Smooth muscle cell (in vitro differentiated cells): ENCODE measurements at regions not wholly inside any gene's neighbourhood (a gene's known extent, or its start where the extent isn't known, plus 50 kb on each side); places are given as distances from the start of the nearest gene placed in this dataset.

Experiments used
- DNase-seq: peaks from one replicate; lab custom pipeline; 2025; ENCODE audit not compliant: unreplicated experiment; lab: John Stamatoyannopoulos, UW
- H2AFZ ChIP-seq: fragments of 200-600 bp; sonication (generic); 2 replicates; pipeline ENCODE4 v1.6.0; 2016; ENCODE audit warnings: antibody characterized with exemption, low read depth, mild to moderate bottlenecking
- H3F3A ChIP-seq: fragments of 200-600 bp; sonication (generic); 2 replicates; pipeline ENCODE4 v1.6.0; 2017; ENCODE audit warnings: antibody characterized with exemption, low read depth
- H3K27ac ChIP-seq: fragments of 200-600 bp; sonication (generic); 2 replicates; pipeline ENCODE4 v1.5.1; 2016; ENCODE audit warnings: low read depth, mild to moderate bottlenecking
- H3K27me3 ChIP-seq: fragments of 200-600 bp; sonication (generic); 2 replicates; pipeline ENCODE4 v1.6.1; 2016; ENCODE audit warnings: low read depth, mild to moderate bottlenecking
- H3K36me3 ChIP-seq: fragments of 200-600 bp; sonication (generic); 2 replicates; pipeline ENCODE4 v1.5.1; 2016; ENCODE audit warnings: low read depth
- H3K4me1 ChIP-seq: fragments of 200-600 bp; sonication (generic); 2 replicates; pipeline ENCODE4 v1.5.1; 2016; ENCODE audit warnings: low read depth
- H3K4me2 ChIP-seq: fragments of 200-600 bp; sonication (generic); 2 replicates; pipeline ENCODE4 v1.6.0; 2016; ENCODE audit warnings: mild to moderate bottlenecking
- H3K4me3 ChIP-seq: fragments of 200-600 bp; sonication (generic); 2 replicates; pipeline ENCODE4 v1.5.1; 2016; ENCODE audit warnings: mild to moderate bottlenecking
- H3K79me2 ChIP-seq: fragments of 200-600 bp; sonication (generic); 2 replicates; pipeline ENCODE4 v1.6.0; 2016; ENCODE audit warnings: low read depth, mild to moderate bottlenecking
- H3K9ac ChIP-seq: fragments of 200-600 bp; sonication (generic); 2 replicates; pipeline ENCODE4 v1.6.0; 2016; ENCODE audit warnings: low read depth
- H3K9me3 ChIP-seq: fragments of 200-600 bp; sonication (generic); replicated peaks from 2 replicates; pipeline ENCODE4 v1.5.1; 2016; ENCODE audit warnings: low read depth
- H4K20me1 ChIP-seq: fragments of 200-600 bp; sonication (generic); 2 replicates; pipeline ENCODE4 v1.6.0; 2016; ENCODE audit warnings: low read depth
- whole genome bisulfite sequencing: methylation state at CpG from one replicate; pipeline ENCODE4 v1.1.7; 2016; ENCODE audit warnings: low lambda C conversion rate; 5-methylcytosine and 5-hydroxymethylcytosine counted together
- TF ChIP-seq, protein P1 (sequence below): fragments of 200-600 bp; sonication (generic); IDR thresholded peaks from 2 replicates; pipeline ENCODE4 v1.5.1; 2017; ENCODE audit warnings: borderline replicate concordance, mild to moderate bottlenecking, antibody characterized with exemption; ENCODE audit not compliant: insufficient read depth, poor library complexity, severe bottlenecking

DNA sequence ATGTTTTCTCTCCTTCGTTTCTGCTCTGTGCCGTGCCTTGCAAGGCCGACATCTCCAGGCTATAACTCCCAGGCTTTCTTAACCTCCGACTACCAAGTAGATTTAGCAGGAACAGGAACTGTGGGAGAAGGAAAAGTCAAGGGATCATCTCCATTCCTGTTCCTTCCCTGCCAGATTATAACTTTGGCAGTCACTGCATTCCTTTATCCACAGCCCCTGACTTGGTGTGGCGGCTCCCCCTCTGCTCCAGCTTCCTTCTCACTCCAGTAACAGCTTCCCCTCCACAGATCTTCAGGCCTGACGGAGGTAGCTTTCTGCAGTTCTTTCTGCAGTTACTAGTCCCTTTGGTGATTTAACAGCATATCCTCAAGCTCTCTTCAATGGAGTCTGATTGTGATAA is 234.6 kb upstream of the MON1B start:
- H4K20me1 ChIP-seq, result no peaks in the 10 kb centered on the region
- H3K4me1 ChIP-seq, result no peaks in the 10 kb centered on the region
- WGBS, result 73% methylated on average over 6 of the region's 6 CpGs
- no peak overlapping the region for H3K4me2 ChIP-seq
- H3F3A ChIP-seq, result no peaks in the 10 kb centered on the region
- no peaks in the 10 kb centered on the region for H3K36me3 ChIP-seq
- H3K27me3 ChIP-seq, result no peaks in the 10 kb centered on the region
- no peak overlapping the region for H3K27ac ChIP-seq
- H3K79me2 ChIP-seq, result no peaks in the 10 kb centered on the region
- no peaks in the 10 kb centered on the region for H3K9me3 ChIP-seq
- H3K9ac ChIP-seq, result no peak overlapping the region
- TF ChIP-seq, protein P1, sequence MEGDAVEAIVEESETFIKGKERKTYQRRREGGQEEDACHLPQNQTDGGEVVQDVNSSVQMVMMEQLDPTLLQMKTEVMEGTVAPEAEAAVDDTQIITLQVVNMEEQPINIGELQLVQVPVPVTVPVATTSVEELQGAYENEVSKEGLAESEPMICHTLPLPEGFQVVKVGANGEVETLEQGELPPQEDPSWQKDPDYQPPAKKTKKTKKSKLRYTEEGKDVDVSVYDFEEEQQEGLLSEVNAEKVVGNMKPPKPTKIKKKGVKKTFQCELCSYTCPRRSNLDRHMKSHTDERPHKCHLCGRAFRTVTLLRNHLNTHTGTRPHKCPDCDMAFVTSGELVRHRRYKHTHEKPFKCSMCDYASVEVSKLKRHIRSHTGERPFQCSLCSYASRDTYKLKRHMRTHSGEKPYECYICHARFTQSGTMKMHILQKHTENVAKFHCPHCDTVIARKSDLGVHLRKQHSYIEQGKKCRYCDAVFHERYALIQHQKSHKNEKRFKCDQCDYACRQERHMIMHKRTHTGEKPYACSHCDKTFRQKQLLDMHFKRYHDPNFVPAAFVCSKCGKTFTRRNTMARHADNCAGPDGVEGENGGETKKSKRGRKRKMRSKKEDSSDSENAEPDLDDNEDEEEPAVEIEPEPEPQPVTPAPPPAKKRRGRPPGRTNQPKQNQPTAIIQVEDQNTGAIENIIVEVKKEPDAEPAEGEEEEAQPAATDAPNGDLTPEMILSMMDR, result no peak
- peak overlapping the region; percentile 62 for H2AFZ ChIP-seq
- no peak overlapping the region for H3K4me3 ChIP-seq
- DNase-seq, result no peak

DNA sequence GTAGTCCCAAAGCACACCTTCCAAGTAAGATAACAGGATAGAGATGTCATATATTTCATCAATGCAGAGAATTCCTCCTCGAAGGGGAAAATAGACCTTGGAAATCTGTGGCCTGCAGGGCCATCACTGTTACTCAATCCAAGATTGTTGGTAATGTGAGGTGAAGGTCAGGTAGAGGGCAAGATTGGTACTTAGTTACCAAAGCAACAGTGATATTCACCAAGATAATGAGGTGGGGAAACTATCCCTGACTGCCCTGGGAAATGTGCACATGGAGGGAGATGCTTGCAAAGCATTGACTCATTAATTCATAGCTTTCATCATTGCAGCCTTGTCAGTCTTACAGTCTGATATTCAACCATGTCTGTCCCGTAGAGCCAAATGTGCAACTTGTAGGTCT is 234.1 kb upstream of the MON1B start:
- no peak for DNase-seq
- no peak overlapping the region for H3K4me3 ChIP-seq
- 75% methylated on average over 2 of the region's 2 CpGs for WGBS

DNA sequence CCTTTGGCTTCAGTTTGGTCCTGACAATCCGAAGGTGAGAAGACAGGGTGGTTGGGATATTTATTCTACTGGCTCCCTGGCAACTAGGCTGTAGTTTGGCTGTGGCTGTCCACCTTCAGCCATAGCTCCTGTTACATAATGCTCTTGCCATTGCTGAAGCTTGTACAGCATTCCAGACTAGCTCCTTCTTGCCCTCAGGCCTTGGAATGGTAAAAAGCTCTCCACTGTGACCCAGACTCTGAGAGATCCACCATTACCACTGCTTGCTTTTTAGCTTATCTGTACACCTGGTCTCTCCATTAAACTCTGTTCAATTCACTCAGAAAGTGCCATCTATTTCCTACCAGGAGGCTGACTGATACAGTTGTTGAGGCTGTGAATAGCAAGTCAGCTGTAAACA is 231.8 kb upstream of the MON1B start:
- 88% methylated on average over 1 of the region's 1 CpG for WGBS
- no peak for DNase-seq

More for the DNA sequence above, 234.1 kb upstream of the MON1B start:
- peak overlapping the region; percentile 62 for H2AFZ ChIP-seq
- H4K20me1 ChIP-seq, result no peaks in the 10 kb centered on the region
- no peak overlapping the region for H3K4me2 ChIP-seq
- H3K27ac ChIP-seq, result no peak overlapping the region
- H3K9me3 ChIP-seq, result no peaks in the 10 kb centered on the region
- no peak overlapping the region for H3K9ac ChIP-seq
- H3F3A ChIP-seq, result no peaks in the 10 kb centered on the region
- no peaks in the 10 kb centered on the region for H3K27me3 ChIP-seq
- H3K36me3 ChIP-seq, result no peaks in the 10 kb centered on the region
- H3K79me2 ChIP-seq, result no peaks in the 10 kb centered on the region
- TF ChIP-seq, protein P1, result no peak
- H3K4me1 ChIP-seq, result no peaks in the 10 kb centered on the region

More for the DNA sequence above, 231.8 kb upstream of the MON1B start:
- Histone ChIP-seq H4K20me1 (no peaks in the 10 kb centered on the region), H3K4me2 (no peak overlapping the region), H3F3A (no peaks in the 10 kb centered on the region), H3K36me3 (no peaks in the 10 kb centered on the region), H3K79me2 (no peaks in the 10 kb centered on the region), H3K4me1 (no peaks in the 10 kb centered on the region), H2AFZ (no peak overlapping the region), H3K27me3 (no peaks in the 10 kb centered on the region), H3K27ac (no peak overlapping the region), H3K9me3 (no peaks in the 10 kb centered on the region), H3K9ac (no peak overlapping the region), H3K4me3 (no peak overlapping the region)
- TF ChIP-seq, protein P1, result no peak
